T-helper 9 cell (primary cell): ENCODE measurements at regions not wholly inside any gene's neighbourhood (a gene's known extent, or its start where the extent isn't known, plus 50 kb on each side); places are given as distances from the start of the nearest gene placed in this dataset.

Experiments used
- DNase-seq: peaks from one replicate; pipeline ENCODE4 v3.0.0-alpha.2; 2020

DNA sequence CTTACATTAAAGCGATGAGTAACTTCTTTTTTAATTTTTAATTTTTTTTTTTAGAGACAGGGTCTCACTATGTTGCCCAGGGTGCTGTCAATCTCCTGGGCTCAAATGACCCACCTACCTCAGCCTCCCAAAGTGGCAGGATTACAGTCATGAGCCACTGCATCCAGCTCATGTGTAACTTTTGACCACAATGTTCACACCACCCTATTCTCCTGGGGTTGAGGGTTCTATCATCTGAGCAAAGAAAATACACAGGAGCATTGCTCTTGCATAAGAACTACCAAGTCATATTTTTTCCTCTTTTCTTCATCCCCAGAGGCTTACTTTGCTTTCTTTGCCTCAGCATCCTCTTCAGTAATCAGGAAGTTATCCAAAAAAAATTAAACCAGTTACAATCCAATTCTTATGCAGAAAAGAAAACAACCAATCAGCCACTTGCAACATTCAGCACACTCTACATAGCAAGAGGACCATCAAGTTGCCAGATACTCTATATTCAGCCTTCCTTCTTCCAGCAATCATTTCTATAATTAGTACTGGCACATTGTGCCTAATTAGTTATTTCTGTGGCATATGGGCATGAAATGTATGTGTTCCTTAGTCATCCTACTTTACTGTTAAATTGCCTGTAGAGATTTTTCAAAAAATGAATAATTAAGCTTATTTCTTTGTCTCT, 345.6 kb downstream of the AKAIN1 start:
- DNase-seq, result no peak

DNA sequence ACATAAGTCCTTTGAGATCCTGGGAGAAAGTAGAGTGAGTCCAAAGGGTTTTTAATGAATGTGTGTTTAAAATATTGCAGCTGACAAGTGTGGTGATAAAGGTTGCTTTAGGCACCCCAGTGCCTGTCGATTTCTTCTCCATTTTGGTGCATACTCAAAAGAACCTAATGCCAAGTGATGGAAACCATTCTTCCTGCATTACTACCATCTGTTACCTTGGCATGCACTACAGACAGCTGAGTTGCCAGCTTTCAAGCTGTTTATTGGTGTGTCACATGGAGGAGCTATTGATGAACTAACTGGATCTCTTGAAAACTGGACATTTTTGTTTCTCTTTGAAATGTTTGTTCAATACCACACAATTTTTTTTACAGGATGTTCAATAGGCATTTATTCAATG, 350.0 kb downstream of the AKAIN1 start:
- no peak for DNase-seq

DNA sequence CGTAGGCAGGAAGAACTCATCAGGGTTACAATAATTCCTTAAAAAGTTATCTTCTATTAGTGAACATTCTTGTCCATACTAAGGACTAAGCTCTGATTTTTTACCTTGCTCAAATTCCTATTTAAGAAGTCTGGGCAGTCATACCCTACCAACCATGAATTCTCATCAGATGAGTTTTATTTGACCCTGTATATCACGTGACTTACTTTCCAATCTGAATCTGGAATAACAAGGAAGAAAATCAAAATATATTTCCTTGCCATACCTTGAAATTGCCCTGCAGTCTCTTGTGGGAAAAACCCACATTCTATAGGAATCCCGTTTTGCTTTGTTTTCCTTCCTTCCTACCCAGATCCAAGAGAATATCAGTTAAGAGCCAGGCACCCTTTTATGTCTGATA, 352.7 kb downstream of the AKAIN1 start:
- no peak for DNase-seq

DNA sequence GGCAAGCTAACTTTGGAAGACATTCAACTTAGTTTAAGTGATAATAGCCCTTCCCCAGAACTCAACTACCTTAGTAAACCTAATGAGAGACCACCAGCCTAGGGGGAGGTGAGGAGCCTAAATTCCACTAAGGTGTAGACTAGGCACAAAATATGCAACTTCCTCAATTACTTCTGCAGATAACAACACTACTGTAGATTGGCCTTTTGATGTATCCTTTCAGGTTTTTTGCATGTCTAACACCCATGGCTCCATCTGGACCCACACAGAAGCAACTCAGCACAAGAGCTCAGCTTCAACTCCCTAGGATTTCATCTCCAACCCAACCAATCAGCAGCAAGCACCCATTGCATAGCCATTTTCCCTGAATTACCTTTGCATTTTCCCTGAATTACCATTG, 353.3 kb downstream of the AKAIN1 start:
- no peak for DNase-seq

DNA sequence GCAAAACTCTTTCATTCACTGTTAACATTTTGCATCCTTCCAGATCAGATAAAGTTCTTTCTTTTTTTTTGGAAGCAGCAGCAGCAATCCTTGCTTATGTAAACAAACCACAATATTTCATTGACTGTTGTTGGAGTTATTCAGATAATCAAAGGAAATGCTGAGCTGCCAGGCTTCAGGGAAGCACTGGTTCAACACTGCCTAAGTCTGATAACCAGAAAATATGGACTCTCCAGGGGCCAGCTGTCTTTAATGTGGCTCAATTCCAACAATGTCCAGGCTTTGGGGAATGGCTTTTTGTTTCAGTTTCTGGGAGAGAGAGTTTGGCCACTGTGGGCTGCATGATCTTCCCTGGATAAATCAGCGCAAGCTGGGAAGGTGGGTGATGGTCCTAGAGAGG, 354.3 kb downstream of the AKAIN1 start:
- DNase-seq, result no peak

DNA sequence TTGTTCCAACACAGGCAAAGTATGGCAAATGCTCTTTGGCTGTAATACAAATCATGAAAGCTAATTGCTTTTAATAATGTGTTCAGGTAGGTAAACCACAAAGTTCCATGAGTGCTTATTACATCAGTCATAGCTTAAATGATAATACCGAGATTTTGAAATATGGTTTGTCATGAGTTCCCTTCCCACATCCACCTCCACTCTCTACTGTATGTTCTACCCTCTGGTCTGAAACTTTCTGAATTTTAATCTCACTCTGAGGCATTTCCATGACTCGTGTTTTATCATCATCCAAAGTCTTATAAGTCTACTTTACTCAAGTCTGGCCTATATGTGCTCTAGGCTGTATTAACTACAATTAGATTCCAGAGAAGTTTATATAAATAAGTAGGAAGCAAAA, 354.8 kb downstream of the AKAIN1 start:
- DNase-seq, result no peak

DNA sequence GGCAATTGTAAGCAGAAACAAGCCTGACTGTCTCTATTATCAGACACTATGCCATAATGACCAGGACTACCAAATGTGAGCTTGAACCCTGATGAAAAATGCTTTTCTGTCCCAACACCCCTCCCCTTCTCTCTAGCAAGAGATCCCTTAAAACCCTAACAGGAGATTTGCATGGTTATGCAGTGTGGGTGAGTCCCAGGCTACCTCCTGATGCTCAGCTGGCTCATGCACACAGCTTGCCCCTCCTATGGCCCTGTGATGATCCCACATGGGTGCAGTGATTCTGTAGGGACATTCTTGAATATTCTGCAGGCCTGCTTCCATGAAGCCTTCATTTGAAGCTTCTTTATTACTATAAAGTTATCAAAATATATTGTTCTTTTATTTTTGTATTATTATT, 357.4 kb downstream of the AKAIN1 start:
- DNase-seq, result no peak

DNA sequence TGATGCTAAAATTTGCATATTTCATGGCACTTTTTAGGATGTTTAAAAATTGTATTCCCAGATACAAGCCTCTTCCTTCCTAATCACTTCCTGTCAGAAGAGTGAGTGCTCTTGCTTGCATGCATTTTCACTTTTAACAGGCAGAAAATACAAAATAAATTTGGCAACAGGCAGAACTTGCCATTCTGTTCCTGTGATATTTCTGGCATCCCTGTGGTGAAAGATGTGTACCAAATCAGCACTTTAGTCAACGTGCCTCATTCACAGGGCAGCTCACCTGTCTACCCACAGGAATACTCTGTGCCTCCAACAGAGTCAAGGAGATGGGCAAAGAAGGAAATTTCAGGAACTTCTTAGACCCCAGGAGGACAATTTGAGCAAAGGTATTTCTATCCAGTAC, 360.9 kb downstream of the AKAIN1 start:
- DNase-seq, result no peak

DNA sequence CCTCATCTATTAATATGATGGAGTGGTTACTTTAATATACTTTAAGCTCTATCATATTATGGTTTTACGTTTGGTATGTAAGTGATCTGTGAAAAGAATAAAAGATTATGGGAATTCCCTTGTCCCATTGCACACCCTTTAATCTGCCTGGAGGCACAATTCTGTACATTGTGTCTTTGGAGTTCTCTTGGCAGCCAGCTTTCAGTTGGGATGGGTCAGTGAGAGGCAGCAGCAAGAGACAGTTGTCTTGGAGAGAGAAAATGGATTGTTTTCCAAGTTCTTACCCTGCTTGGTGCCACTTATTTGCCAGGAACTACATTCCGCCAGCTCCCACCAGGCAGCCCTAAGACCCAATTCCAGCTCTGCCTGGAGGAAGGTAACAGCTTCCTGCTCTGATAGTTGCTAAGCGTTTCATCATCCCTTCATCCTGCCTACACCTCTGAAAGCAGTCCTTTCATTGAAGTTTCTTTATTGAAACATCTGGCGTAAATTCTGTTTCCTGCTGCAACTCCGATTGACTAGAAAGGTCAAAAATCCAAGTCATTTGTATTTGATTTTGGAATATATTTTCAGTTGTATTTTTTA, 365.2 kb downstream of the AKAIN1 start:
- no peak for DNase-seq

DNA sequence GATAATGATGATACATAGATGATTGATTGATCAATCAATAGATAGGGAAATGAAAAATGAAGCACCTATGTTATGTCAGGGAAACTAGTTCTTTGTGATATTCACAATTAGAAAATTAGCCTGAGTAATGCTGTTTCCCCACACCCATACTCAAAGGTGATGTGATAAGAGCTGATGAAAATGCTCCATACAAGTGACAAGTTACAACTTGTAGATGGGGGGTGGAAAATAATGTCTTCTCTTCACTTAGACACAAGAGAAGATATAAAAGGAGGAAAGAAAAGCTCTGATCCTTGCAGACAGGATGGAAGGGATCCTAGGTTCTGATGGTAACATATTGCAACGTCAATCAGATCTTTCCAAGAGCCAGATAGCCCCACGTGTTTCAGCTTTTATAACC, 365.9 kb downstream of the AKAIN1 start:
- DNase-seq, result no peak

DNA sequence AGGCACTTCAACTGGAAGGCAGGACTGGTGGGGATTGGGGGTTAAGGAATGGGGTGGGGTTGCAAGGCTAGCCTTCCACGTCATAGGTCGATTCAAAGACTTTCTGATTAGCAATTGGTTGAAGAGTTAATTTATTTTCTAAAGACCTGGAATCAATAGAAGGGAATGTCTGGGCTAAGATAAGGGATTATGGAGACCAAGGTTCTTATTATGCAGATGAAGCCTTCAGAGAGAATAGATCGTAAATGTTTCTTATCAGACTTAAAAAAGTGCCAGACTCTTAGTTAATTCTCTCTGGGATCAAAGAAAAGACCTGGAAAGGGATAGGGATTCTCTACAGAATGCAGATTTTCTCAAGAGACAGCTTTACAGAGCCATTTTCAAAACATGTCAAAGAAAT, 368.0 kb upstream of the DLGAP1 start:
- DNase-seq, result no peak

DNA sequence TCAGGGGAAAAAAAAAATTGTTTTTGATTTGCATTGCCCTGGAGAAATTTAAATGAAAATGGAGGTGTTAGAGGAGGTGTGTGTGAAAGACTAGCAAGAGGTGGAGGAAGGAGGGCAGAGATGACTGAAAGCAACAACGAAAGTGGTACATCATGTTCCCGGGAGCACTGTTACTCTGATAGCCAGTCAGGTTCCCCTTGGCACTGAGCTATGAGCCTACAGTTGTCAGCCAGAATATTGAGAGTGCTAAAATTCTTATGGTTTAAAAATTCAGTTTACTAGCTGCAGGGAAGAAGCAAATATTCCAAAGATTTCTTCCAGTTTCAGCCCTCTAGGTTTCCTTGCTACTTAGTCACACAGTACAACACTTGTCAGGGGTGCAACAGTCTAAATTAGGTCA, 366.7 kb upstream of the DLGAP1 start:
- no peak for DNase-seq

DNA sequence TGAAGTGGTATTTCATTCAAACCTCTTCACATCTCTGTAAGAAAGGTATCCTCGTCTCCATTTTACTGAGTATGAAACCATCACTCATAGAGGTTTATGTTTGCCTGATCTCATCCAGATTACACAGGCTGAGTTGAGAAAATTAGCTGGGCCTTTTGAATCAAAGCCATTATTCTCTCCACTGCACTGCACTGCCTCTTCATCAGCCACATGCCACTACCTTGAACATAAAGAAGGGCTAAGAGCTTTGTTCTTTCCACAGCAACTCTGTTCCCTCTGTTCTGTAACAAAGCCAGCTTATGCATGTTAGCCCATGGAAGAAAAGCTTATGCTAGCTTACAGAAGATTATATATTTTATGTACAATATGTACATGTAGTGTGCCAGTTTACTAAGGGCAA, 362.6 kb upstream of the DLGAP1 start:
- no peak for DNase-seq

DNA sequence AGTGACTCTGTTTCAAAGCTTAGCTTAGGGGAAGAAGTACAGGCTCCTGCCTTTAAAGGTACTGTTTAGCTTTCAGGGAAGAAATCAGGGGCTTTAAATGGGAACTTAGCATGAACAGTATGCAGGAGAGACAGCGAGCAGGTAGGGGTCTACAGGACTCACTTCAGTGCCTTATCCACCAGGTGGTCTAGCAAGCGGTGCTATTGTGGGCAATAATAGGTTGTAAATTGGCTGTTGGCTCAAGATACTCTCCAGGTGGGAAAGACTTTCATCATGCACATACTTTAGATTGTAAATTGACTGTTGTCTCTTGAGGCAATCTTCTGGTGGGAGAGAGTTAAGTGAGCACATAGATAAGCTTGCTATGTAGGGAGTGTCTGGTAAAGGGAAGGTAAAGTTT, 358.6 kb upstream of the DLGAP1 start:
- no peak for DNase-seq

DNA sequence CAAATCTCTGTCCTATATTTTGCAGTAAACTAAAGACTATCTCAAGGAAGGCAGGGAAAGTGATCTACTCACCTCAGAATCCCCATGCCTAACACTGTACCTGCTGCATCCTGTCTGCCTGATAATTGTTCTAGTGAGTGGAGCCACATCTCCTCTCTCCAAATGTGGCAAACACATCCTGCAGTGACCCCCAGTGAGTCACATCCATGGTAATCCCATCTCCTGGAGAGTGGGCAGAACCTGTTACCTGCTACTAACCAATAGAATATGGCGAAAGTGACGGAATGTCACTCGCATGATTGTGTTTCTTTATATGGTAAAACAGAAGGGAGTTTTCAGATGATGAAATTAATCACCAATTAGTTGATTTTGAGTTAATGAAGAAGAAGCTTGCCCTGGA, 353.8 kb upstream of the DLGAP1 start:
- no peak for DNase-seq

DNA sequence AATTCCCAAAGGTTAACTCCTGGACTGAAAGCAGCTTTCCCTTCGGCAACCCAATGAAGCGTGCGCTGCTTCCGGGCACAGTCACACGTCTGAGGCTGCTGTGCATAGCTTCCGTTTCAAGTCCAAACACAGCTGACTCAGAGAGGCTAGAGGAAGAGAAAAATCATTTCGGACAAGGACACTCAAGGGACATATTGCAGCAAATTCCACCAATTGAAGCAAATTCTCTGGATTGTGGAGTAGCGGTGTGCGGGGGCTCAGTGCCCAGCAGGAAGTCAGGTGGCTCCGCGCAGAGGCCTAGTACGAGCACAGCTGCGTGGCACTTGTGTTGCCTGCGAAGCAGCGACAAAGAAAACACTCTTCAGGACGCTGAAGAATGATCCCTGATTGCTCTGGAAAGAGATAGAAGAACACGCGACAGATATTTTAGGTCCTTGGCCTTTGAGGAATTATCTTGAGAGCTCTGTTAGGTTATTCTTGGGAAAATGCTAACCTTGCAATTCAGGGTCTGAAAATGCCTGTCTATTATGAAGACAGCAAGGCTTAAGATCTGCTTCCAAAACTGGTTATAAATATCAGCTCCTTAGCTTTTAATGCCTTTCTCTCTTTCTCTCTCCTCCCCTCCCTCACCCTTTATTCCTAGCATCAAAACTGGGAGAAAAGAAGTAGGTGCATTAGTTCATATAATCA, 352.6 kb upstream of the DLGAP1 start:
- no peak for DNase-seq

DNA sequence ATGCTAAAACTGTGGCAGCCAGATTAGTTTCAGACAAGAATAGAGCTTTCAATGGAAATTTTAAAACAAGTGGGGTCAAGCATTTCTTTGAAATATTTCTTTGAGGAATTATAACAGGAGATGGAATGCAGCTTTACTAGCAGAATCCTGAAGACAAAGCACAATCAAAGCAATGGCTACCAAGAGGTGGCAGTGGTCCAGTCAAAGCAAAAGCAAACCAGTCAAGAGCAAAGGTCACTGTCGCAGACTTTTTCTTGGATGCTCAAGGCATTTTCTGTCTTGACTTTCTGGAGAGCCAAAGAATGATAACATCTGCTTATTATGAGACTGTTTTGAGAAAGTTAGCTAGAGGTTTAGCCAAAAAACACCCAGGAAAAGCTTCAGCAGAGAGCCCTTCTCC, 351.2 kb upstream of the DLGAP1 start:
- DNase-seq, result no peak

DNA sequence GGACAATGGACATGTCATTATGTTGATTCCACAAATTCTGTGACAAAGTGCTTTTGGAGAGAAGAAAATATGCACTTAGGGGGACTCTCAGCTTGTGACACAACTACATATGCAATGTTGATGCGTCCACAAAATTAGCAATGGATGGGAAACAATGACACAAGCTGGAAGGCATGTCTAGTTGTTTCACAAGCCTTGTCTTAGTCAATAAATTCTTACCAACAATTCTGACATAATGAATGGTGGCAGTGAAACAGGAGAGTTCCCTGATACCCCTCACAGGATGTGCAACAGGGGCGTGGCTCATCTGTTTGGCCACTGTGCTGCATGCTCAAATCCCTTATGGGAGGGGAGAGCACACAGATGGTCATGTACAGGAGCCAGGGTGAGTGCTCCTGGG, 347.2 kb upstream of the DLGAP1 start:
- no peak for DNase-seq

DNA sequence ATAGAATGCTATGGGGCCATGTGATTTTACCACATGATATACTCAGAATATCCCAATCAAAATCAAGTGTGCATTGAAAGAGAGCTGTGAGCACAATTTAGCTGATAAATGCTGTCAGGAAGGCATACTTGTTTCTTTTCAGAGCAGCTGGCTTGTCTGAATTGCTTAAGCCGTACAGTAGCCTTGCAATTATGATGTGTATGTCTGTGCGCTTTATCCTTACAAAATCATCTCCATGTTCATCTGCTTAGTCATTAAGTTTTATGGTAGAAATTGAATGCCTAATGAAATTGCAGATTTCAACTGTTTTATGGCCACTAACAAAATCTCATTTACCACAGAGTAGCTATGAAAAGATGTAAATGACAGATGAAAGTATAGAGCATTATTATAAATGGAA, 346.0 kb upstream of the DLGAP1 start:
- DNase-seq, result no peak

DNA sequence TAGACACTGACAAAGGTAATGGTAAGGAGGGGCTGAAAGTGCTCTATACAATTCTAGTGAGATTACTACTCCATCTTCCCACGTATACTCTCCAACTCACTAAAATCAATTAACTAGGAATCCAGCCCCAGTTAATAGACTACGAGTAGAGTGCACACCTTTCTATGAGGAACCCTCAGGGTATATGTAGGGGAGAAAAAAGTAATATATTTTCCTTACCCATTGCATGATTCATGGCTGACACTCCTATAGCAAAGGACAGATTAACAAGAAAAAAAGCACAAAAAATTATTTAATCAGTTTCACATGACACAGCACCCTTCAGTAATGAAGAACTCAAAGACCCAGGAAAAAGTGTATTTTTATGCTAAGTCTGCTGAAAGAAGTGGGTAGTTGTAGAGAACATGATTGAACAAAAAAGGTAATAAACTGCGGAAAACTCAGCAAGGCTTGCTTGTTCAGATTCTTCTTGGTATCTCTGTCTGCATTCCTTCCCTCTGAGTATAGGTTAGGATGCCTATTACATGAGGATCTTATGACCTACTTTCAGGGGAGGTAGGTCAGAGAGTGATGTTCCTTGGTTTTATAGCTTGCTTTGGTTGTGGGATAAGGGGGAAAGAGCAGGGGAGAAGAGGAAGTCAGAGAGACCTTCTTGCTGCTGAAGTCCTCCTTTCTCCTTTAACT, 342.0 kb upstream of the DLGAP1 start:
- no peak for DNase-seq

DNA sequence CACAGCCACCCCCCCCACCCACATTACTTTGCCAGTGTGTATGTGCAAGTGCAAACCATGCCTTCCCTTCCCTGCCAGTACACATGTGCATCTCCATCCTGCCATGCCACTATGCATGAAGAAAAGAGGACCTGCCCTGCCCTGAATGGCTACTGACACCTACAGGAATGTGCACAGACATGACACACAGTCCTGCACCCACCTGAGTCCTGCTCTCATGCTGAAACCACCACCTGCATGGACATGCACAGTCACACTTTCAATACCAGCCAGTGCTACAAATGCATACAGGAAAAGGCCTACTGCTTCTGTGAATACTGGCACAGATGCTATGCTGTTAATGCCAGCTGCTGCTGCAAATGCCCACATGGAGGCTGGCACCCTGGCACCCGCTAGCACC, 334.4 kb upstream of the DLGAP1 start:
- no peak for DNase-seq

DNA sequence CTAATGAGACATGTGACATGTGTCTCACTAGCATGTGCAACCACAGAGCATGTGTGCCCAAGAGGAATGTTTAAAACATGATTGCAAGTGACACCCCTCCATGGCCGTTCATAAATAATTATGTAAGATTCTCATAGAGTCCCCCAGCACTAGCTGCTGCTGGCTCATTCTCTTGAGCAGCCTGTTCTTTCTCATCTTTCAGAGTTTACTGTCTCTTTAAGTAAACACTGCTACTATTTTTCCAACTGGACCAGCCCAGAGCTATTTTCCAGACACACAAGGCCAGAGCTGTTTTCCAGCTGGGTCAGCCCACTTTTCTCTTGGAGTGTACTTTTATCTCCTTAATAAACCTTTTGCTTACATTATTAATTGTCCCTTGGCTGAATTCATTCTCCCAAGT, 326.8 kb upstream of the DLGAP1 start:
- DNase-seq, result no peak

DNA sequence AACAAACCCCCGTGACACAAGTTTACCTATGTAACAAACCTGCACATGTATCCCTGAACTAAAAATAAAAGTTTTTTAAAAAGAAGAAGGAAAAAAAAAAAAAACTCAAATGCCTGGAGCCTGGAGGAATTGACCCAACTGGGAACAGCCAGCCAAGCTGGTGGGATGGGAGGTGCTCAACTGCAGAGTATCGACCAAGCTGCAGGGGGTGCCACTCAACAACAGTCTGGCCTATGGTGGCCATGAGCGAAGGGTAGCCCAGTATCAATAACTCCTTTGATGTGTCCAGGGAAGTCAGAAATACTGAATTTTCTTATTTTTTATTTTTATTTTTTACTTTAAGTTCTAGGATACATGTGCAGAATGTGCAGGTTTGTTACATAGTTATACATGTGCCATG, 310.3 kb upstream of the DLGAP1 start:
- no peak for DNase-seq

DNA sequence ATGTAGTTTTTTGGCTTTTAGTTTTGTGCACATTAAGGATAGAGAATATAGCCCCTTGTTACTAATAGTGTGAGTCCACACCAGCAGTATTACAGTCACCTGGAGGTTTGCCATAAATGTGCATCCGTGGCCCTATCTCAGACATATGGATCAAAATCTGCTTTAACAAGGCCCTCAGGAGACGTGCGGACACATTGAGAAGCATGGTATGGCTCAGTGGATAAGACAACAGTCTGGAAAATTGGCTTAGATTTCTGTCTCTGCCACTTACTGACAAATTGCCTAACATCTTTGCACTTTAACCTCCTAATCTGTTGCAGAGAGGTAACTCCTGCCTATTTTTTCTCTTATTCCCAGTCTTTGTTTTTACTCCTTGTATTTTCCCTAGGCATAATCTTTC, 307.2 kb upstream of the DLGAP1 start:
- DNase-seq, result no peak
